NCI-H2081 (cell line): ENCODE measurements at regions not wholly inside any gene's neighbourhood (a gene's known extent, or its start where the extent isn't known, plus 50 kb on each side); places are given as distances from the start of the nearest gene placed in this dataset.
"Not testable (repeated sequence)": the region's sequence is repeated elsewhere in the genome, so short reads cannot be mapped to it uniquely, and the experiment has no call there.

Source experiments
- DNase-seq, 2 experiments: peaks; one replicate each; lab custom pipeline; 2025; lab: John Stamatoyannopoulos, UW

- DNase-seq, result no peak
Measured at GRCh38 chr14:82915381-82915780, 1381.7 kb upstream of the SEL1L start.

DNA sequence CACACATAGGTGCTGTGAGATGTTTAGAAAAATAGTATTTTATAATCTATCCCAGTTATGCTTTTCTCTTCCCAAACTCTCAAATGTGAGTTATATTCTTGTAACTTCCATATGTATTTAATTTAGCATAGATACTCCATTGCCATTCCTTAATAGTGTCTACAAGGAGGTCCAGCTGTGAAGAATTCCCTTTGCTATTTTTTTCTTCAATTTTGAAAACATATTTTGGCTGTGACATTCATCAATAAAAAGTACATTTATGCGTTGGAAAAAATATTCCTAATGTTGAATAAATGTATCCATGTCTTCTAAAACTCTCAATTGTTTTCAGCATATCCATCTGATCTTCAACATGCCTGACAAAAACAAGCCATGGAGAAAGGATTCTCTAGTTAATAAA, 1402.0 kb upstream of the SEL1L start:
- DNase-seq, result no peak

DNA sequence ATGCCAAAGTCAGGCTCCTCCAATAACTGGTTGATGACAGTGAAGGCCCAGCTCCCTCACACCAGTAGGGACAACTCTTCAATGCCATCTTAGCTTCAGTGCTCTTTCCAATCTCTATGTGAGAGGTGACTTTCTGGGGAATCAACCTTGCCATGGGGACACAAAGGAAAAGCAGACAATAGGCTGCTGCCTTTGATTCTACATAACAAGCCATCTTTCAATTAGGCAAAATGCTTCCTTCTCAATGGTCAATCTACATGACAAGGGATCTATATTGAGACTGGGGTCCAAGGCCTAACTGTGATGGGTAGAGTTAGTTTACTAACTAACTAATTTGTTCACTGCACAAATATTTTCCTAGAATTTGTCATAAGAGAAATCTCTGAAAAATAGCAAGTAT, 1417.5 kb upstream of the SEL1L start:
- no peak for DNase-seq

- no peak for DNase-seq
Measured at GRCh38 chr14:82963756-82964155, 1430.1 kb upstream of the SEL1L start.

- no peak for DNase-seq
Measured at GRCh38 chr14:82987502-82988124, 1454.0 kb upstream of the SEL1L start.

DNA sequence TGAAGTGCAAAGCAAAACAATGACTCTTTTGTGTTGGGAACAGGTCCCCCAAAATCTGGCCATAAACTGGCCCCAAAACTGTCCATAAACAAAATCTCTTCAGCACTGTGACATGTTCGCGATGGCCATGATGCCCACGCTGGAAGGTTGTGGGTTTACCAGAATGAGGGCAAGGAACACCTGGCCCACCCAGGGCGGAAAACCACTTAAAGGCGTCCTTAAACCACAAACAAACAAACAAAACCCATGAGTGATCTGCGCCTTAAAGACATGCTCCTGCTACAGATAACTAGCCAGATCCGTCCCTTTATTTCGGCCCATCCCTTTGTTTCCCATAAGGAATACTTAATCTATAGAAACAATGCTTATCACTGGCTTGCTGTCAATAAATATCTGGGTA, 1460.9 kb upstream of the SEL1L start:
- DNase-seq, result not testable (repeated sequence)

DNA sequence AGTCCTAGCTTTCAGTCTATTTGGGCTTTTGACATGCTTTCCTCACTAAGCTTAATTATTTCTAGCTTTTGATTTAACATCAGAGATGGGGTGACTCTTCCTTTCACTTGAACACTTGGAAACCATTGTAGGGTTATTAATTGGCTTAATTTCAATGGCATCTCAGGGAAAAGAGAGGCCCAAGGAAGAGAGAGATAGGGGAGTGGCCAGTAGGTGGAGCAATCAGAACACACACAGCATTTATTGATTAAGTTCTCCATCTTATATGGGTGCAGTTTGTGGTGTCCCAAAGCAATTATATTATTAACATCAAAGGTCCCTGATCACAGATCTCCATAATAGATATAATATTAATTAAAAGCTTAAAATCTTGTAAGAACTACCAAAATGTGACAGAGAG, 1466.1 kb upstream of the SEL1L start:
- DNase-seq, result no peak

DNA sequence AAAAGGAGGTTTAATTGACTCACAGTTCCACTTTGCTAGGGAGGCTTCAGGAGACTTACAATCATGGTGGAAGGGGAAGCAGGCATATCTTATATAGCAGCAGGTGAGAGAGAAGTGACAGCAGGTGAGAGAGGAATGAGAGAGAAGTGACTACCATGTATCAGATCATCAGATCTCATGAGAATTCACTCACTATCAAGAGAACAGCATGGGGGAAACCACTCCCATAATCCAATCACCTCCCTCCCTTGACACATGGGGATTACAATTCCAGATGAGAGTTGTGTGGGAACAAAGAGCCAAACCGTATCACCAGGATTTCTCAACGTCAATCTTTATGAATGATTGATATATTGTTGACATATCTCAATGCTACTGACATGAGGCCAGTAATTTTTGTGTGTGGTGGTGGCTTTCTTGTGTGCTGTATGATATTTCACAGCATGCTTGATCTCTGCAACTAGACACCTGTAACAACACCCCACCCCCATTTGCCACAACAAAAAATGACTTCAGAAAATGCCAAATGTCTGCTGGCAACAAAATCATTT, 1470.9 kb upstream of the SEL1L start:
- DNase-seq, result no peak

GRCh38 chr14:83006121-83006670, 1472.5 kb upstream of the SEL1L start:
- DNase-seq, result no peak

DNA sequence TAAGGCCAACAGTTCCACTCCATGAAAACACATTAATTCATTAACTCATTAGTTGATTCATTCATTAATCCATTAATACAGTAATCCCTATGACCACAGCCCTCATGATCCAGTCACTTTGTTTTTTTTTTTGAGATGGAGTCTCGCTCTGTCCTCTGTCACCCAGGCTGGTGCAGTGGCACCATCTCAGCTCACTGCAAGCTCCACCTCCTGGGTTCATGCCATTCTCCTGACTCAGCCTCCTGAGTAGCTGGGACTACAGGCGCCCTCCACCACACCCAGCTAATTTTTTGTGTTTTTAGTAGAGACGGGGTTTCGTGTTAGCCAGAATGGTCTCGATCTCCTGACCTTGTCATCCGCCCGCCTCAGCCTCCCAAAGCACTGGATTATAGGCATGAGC, 1473.4 kb upstream of the SEL1L start:
- DNase-seq, result not testable (repeated sequence)

DNA sequence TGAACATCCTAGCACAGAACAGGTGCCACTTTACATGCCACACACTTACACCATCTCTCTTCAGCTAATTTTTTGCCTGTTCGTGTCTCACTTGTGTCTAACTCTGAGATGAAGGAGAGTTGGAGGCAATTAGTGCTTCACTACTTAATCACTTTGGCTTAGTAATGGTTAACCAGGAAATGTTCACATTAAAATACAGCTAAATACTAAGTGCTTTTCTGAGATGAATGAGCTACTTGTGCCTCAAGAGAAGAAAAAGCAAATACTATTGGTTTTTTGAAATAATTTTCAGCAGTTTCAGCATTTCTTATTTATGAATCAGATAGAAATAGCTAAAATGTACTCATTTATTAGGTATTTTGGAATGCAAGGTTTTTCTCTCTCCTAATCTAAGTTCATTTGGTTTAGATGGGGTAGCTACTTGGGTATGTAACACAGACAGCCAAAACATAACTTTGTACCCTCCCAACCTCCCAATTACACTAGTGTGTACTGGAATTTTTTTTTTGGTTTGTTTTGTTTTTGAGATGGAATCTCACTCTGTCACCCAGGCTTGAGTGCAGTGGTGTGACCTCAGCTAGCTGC, 1474.1 kb upstream of the SEL1L start:
- no peak for DNase-seq

DNA sequence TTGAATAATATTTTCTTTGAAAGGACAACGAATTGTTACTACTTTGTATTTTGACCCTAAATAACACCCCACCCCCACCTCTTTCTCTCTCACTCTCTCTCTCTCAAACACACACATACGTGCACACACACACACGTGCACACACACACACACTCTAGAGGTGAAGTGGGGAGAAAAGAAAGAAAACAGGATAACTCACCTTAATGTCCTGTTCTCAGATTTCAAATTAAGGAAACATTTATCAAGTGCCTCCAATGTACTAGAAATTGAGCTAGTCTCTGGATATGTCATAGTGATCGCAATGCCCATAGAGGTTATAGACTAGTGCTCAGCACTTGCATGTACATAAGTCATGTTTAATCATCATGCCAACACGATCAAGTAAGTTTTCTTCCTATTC, 1483.6 kb upstream of the SEL1L start:
- DNase-seq, result no peak

DNA sequence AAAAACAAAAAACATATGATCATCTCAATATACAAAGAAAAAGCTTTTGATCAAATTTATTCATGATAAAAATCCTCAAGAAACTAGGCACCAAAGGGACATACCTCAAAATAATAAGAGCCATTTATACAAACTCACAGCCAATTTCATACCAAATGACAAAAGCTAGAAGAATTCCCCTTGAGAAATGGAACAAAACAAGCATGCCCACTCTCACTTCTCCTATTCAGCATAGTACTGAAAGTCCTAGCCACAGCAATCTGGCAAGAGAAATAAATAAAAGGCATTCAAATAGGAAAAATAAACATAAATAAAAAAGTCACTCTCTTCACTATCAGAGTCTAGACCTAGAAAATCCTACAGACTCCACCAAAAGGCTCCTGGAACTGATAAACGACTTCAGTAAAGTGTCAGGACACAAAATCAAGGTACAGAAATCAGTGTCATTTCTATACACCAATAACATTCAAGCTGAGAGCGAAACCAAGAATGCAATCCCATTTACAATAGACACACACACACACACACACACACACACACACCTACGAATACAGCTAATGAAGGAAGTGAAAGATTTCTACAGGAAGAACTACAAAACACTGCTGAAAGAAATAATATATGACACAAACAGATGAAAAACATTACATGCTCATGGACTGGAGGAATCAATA, 1486.2 kb upstream of the SEL1L start:
- DNase-seq, result no peak

GRCh38 chr14:83021323-83021722, 1487.7 kb upstream of the SEL1L start:
- DNase-seq, result no peak

DNA sequence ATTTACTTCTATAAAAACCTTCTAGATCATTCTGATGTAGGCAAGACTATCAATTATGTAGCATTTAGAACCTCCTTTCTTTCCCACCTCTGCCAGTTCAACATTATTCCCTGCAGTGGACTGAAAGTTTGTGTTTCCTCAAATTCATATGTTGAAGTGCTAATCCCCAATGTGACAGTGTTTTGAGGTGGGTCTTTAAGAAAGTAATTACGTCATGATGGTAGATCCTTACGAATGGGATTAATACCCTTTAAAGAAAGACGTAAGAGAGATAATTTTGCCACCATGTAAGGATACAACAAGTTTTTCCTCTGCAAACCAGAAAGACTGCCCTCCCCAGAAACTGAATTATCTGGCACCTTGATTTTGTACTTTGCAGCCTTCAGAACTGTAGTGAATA, 1489.7 kb upstream of the SEL1L start:
- no peak for DNase-seq

DNA sequence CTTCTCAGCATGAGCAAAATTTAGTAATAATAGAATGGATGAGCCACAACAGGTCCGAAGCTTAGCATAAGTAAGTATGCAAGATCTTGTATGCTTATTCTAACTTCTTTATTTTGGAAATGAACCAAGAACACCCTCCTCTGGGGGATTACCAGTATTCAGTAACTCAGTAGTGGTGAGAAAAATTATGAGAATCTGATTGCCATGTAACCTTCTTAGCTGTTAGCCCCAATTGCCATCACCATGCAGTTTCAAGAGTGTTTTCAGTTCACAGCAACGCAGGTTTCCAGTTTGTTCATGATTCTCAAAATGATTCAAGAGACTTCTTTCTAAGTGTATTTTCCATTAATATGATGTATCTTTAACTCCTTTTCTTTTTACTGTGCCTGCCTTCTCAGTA, 1507.6 kb upstream of the SEL1L start:
- no peak for DNase-seq

GRCh38 chr14:83042858-83043257, 1509.2 kb upstream of the SEL1L start:
- no peak for DNase-seq

GRCh38 chr14:83044001-83044400, 1510.3 kb upstream of the SEL1L start:
- no peak for DNase-seq

DNA sequence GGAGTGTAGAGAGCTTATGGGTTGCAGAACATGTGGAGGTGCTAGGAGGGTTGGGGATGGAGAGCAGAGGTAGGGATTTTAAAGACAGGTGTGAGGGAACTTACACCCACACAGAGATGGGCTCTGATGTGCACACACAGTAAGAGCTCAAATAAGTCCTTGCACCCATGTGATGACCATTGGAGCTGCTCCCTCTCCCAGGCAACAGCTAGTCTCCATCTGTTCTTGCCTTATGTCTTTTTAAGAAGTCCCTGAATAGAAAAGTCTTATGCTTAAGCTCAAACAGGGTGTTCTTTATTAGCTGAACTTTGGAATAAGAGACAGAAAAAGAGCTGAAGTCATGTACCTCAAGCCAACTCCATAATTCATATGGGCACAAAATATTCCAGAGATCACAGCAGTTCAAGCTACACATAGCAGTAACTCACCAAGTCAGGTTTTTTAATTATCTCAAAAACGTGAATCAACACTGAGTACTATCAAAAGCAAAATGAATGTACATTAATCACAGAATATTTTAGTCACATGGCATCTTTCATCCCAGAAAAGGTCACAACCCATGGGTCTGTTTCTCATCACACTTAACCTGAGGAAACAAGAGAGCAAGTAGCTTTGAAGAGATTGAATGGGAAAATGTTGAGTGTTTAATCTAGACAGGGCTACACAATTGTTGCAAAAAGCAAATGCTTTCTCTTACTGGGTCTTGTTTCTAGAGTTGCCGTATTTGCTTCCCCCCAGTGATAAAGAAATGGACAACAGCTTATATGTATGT, 1513.6 kb upstream of the SEL1L start:
- DNase-seq, result no peak

DNA sequence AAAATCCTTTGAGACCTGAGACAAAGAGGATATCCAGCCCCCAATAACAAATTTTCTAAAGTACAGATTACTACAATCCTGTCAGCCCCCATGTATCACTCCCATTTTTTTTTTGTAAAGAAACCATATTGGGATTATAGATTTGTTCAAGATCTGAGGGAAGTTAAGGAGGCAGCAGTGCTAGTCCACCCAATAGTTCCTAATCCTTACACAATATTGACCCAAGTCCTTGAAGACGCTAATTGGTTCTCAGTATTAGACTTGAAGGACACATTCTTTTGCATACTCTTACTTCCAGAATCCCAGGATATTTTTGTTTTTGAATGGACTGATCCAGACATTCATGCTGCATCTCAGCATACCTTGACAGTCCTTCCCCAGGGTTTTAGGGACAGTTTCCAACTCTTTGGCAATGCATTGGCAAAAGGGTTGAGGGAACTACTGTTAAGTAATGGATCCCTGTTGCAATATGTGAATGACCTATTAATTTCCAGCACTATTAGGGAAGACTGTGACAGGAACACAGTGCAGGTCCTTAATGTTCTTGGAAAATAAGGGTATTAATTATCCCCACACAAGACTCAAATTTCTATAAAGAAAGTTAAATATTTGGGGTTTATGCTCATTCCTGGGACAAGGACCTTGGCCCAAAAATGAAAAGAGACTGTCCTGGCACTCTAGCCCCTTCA, 1519.5 kb upstream of the SEL1L start:
- no peak for DNase-seq

DNA sequence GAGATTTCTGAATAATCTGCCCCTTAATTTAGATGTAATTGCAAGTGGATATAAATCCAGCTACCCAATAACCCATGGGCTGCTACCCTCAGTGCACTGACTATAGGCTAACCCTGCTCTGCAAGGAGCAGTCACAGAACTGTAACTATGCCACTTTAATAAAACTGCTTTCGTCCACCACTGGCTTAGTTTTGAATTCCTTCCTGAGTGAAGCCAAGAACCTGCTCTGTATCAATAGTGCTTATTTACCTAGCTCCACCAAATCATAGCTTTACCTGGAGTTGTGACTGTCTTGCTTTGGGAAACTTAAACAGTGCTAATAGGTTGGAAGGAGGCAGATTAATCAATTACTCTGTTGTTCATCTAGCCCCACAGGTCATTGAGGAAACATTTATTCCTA, 1524.4 kb upstream of the SEL1L start:
- no peak for DNase-seq
